Tibial artery (tissue), 4 donors: ENCODE measurements at regions not wholly inside any gene's neighbourhood (a gene's known extent, or its start where the extent isn't known, plus 50 kb on each side); places are given as distances from the start of the nearest gene placed in this dataset.

Experiments
- DNase-seq, 2 donors: peaks; one replicate each; pipeline ENCODE4 v3.0.0-alpha.2; 2019
- H3K27ac ChIP-seq, 2 donors: fragments of 200-600 bp; sonication (generic) in 1 of 2; 1 replicate in 1 of 2; 2 replicates in 1 of 2; pipeline ENCODE4 v1.5.1; 2018 to 2019; ENCODE audit warnings: mild to moderate bottlenecking in 1 of 2
- H3K27me3 ChIP-seq, 2 donors: fragments of 200-600 bp; sonication (generic) in 1 of 2; one replicate each; pipeline versions ENCODE4 v1.5.1 to v1.6.0; 2016 to 2019
- H3K36me3 ChIP-seq, 3 donors: fragments of 200-600 bp; sonication (generic) in 2 of 3; one replicate each; pipeline ENCODE4 v1.5.1; 2016 to 2019; ENCODE audit warnings: mild to moderate bottlenecking in 2 of 3
- H3K4me1 ChIP-seq, 4 donors: fragments of 200-600 bp; sonication (generic) in 2 of 4; 1 replicate in 3 of 4; 2 replicates in 1 of 4; pipeline ENCODE4 v1.5.1; 2016 to 2019
- H3K4me3 ChIP-seq, 2 donors: fragments of 200-600 bp; sonication (generic) in 1 of 2; 1 replicate in 1 of 2; 2 replicates in 1 of 2; pipeline ENCODE4 v1.5.1; 2018 to 2019; ENCODE audit warnings: mild to moderate bottlenecking in 2 of 2
- H3K9me3 ChIP-seq, 3 donors: fragments of 200-600 bp; sonication (generic) in 1 of 3; one replicate each; pipeline ENCODE4 v1.5.1; 2016 to 2019
- intact Hi-C: fragments of 100-400 bp; cut with DNase I; formaldehyde crosslinking; loops from one replicate; pipeline ENCODE4 v1.15.0; 2023; ENCODE audit warnings: low total_unique reads
- TF ChIP-seq, protein P1 (sequence below), 2 experiments: fragments of 200-600 bp in 1 of 2; fragments of 450-650 bp in 1 of 2; IDR thresholded peaks; one replicate each; pipeline ENCODE4 v1.5.1; 2017 to 2019; ENCODE audit warnings: antibody characterized with exemption in 2 of 2, mild to moderate bottlenecking in 1 of 2, moderate library complexity in 1 of 2

DNA sequence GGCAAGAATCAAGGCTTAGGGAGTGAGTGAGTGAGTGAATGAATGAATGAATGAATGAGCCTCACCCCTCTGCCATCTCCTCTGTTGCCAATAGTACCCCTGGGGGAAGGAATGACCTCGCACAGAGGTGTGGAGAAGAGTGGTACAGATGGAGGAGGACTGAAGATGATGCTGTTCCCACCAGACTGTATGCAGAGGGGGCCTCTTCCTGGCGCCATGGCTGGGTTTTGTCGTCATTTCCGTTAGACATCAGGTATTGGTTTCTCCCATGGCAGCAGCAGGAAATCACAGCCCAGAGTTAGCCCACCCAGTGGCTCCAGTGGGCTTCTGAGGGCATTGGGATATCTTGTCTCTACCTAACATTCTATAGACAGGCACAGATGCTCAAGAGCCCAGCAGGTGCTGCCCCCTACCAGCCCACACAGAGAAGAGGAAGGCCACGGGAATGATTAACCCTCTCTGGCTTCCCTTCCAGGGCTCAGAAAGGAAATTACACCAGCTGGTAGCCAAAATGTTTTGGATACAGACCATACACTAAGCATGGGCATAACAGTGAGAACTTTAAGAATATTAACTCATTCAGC lies 109.8 kb upstream of the SLC6A11 start:
- no peak for DNase-seq
- no peaks in the 10 kb centered on the region for H3K9me3 ChIP-seq
- H3K27ac ChIP-seq: no peak overlapping the region
- H3K36me3 ChIP-seq: no peaks in the 10 kb centered on the region
- intact Hi-C loops: no loop called here
- TF ChIP-seq, protein P1, sequence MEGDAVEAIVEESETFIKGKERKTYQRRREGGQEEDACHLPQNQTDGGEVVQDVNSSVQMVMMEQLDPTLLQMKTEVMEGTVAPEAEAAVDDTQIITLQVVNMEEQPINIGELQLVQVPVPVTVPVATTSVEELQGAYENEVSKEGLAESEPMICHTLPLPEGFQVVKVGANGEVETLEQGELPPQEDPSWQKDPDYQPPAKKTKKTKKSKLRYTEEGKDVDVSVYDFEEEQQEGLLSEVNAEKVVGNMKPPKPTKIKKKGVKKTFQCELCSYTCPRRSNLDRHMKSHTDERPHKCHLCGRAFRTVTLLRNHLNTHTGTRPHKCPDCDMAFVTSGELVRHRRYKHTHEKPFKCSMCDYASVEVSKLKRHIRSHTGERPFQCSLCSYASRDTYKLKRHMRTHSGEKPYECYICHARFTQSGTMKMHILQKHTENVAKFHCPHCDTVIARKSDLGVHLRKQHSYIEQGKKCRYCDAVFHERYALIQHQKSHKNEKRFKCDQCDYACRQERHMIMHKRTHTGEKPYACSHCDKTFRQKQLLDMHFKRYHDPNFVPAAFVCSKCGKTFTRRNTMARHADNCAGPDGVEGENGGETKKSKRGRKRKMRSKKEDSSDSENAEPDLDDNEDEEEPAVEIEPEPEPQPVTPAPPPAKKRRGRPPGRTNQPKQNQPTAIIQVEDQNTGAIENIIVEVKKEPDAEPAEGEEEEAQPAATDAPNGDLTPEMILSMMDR (IDR thresholded peaks at IDR 0.05): no peak
- no peak overlapping the region for H3K4me3 ChIP-seq
- peaks cover 0 to 15% (median 8%) of the 10 kb centered on the region in 4 donors for H3K4me1 ChIP-seq
- peaks cover 0 to 78% of the 10 kb centered on the region in 2 donors for H3K27me3 ChIP-seq

DNA sequence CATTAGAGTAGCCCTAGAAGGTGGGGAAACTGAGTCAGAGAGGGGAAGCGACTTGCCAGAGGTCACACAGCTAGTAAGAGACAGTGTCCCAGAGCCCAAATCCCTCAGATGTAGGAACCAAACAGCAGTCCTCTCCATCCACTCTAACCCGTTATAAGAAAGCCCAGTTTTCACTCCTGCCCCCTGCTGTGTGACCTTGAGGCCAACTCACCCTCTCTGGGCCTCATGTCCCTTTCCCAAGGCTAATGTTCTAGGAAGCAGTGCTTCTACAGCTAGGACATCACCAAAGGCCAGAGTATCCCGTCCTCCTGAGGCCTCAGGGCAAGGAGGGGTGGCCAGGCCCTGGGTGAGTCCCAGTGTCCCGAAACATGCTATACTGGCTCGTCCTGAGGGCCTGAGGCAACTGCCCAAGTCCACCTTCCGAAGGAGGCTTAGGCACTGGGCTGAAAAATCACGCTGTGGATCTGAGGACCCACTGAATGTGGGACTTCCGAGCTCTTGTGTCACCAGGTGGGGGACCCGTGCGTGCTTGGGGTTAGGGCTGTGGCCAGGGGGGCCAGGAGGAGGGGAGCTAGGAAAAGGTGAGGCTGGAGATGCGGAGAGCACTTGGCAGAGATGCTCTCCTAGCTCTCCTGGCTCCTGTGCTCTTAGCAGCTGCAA lies 109.2 kb upstream of the SLC6A11 start:
- H3K4me3 ChIP-seq: no peak overlapping the region
- intact Hi-C loops: no loop called here
- H3K27ac ChIP-seq: no peak overlapping the region
- H3K27me3 ChIP-seq: peaks cover 0 to 79% of the 10 kb centered on the region in 2 donors
- peaks cover 0 to 15% (median 8%) of the 10 kb centered on the region in 4 donors for H3K4me1 ChIP-seq
- TF ChIP-seq, protein P1 (IDR thresholded peaks at IDR 0.05): no peak
- no peaks in the 10 kb centered on the region for H3K9me3 ChIP-seq
- no peak for DNase-seq
- H3K36me3 ChIP-seq: no peaks in the 10 kb centered on the region

DNA sequence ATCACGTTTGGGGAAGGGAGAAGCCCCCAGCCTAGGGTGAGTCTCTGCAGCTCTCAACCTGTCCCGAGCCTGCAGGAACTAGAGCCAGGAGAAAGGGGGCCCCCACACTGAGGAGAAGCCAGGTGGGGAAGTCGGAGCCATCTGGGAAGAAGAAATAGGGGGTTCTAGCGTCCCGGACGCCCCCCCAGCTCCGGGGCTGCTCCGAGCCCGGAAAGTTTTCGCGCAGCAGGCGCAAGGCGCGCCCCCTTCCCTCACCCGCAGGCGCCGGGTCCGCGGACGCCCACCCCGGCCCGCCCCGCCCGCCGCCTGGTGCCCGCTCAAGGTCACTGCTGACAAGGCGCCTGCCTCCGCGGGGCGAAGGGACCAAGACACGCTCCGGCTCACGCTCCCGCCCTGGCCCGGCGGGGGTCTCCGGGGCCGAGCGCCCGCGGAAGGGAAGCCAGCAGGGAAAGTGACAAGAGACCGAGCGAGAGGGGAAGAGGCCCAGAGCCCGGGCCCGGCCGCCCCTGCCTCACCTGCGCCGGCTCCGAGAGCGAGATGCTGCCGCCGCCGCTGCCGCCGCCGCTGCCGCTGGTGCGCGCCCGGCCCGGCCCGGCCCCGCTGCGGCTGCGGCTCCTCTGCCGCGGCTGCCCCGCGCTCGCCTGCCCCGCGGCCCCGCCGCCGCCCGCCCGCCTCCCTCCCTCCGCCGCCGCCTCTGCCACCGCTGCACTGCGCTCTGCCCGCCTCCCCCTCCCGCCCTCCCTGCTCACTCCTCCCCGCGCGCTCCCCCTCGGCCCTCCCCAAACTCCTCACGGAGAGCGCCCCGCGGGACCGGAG lies 108.4 kb upstream of the SLC6A11 start:
- Histone ChIP-seq H3K27ac (no peak overlapping the region), H3K27me3 (peaks cover 0 to 77% of the 10 kb centered on the region in 2 donors), H3K4me3 (peak overlapping the region in 1 of 2 donors; percentile 35), H3K36me3 (no peaks in the 10 kb centered on the region), H3K4me1 (peaks cover 0 to 15% (median 8%) of the 10 kb centered on the region in 4 donors), H3K9me3 (no peaks in the 10 kb centered on the region)
- TF ChIP-seq, protein P1 (IDR thresholded peaks at IDR 0.05): no peak
- intact Hi-C loops: no loop called here
- DNase-seq: no peak

DNA sequence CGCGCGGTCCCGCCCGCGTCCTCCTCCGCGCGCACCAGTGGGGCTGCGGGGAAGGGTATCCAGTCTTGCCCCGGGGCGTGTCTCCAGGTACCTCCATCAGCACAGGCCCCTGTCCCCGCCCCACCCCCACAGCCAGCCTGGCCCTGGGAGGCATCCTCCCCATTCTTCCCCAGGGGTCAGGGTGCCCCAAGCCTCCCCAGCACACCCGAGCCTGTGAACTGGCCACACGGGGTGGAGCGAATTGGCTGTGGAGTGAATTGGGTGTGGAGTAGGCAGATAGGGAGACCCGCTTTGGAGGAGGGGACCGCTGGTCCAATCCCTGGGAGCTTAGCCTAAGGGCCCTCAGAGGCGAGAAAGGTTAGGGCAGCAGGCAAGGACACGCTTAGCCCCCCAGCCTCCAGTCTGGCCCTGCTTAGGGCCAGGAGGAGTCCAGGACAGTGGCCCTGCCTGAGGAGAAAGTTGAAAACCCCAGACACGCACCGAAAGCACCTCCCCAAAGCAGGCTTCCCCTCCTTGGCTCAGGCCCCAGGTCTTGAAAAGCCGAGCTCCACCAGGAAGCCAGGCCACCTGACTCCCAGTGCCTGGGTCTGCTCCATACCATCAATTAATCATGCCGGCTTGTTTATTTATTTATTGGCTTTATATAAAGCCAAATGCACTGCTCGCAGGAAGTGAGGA lies 107.7 kb upstream of the SLC6A11 start:
- Histone ChIP-seq H3K36me3 (no peaks in the 10 kb centered on the region), H3K9me3 (no peaks in the 10 kb centered on the region), H3K27ac (no peak overlapping the region), H3K4me3 (no peak overlapping the region), H3K27me3 (peaks cover 0 to 72% of the 10 kb centered on the region in 2 donors), H3K4me1 (peaks cover 0 to 15% (median 8%) of the 10 kb centered on the region in 4 donors)
- DNase-seq: no peak
- intact Hi-C loops: no loop called here
- TF ChIP-seq, protein P1 (IDR thresholded peaks at IDR 0.05): no peak

- H3K27me3 ChIP-seq: peaks cover 0 to 67% of the 10 kb centered on the region in 2 donors
- H3K36me3 ChIP-seq: no peaks in the 10 kb centered on the region
- no peak overlapping the region for H3K27ac ChIP-seq
- intact Hi-C loops: no loop called here
- DNase-seq: no peak
- peaks cover 0 to 15% (median 8%) of the 10 kb centered on the region in 4 donors for H3K4me1 ChIP-seq
- TF ChIP-seq, protein P1 (IDR thresholded peaks at IDR 0.05): no peak
- no peaks in the 10 kb centered on the region for H3K9me3 ChIP-seq
- no peak overlapping the region for H3K4me3 ChIP-seq
These were observed 106.8 kb upstream of the SLC6A11 start for GRCh38 chr3:10709110-10709781.
